CD4-positive, CD25-positive, alpha-beta regulatory T cell (primary cell): ENCODE measurements at regions not wholly inside any gene's neighbourhood (a gene's known extent, or its start where the extent isn't known, plus 50 kb on each side); places are given as distances from the start of the nearest gene placed in this dataset.
"Not testable (repeated sequence)": the region's sequence is repeated elsewhere in the genome, so short reads cannot be mapped to it uniquely, and the experiment has no call there.

Experiments used
- ATAC-seq, 2 donors: fragments of 150-1000 bp; cut with Tn5 transposase; one replicate each; pipeline ENCODE4 v1.10.0; 2021; ENCODE audit warnings: low read depth in 2 of 2, moderate number of reproducible peaks in 2 of 2, moderate library complexity in 1 of 2
- DNase-seq, 3 donors: peaks; one replicate each; pipeline versions ENCODE4 v3.0.0 to v3.0.0-alpha.2; 2012 to 2022; ENCODE audit warnings: mixed read lengths in 1 of 3
- H3K27ac ChIP-seq: one replicate; pipeline ENCODE4 v1.7.0; 2013; ENCODE audit warnings: mild to moderate bottlenecking, low read length; ENCODE audit not compliant: insufficient read depth, poor library complexity, severe bottlenecking
- H3K27me3 ChIP-seq: one replicate; pipeline ENCODE4 v1.7.0; 2013; ENCODE audit warnings: low read length; ENCODE audit not compliant: control insufficient read depth, insufficient read depth
- H3K36me3 ChIP-seq: one replicate; pipeline ENCODE4 v1.7.0; 2013; ENCODE audit warnings: mild to moderate bottlenecking, low read length, moderate library complexity; ENCODE audit not compliant: control insufficient read depth, insufficient read depth
- H3K4me1 ChIP-seq: 2 replicates; pipeline ENCODE4 v1.7.0; 2013; ENCODE audit warnings: mild to moderate bottlenecking, low read length; ENCODE audit not compliant: insufficient read depth, control insufficient read depth, poor library complexity, severe bottlenecking
- H3K4me3 ChIP-seq: one replicate; pipeline ENCODE4 v1.7.0; 2013; ENCODE audit warnings: low read depth, mild to moderate bottlenecking, low read length, moderate library complexity
- H3K9me3 ChIP-seq, 2 experiments: 1 replicate in 1 of 2; 2 replicates in 1 of 2; pipeline ENCODE4 v1.7.0; 2013; ENCODE audit warnings: low read length in 2 of 2, mild to moderate bottlenecking in 1 of 2, moderate library complexity in 1 of 2; ENCODE audit not compliant: control insufficient read depth in 2 of 2
- H3K27ac Mint-ChIP-seq, 3 donors: one replicate each; pipeline ENCODE4 v1.8.0; 2020 to 2022; ENCODE audit warnings: mild to moderate bottlenecking in 3 of 3, mixed read lengths in 3 of 3, moderate library complexity in 2 of 3
- H3K27me3 Mint-ChIP-seq: one replicate; pipeline ENCODE4 v1.8.0; 2022; ENCODE audit warnings: mild to moderate bottlenecking, mixed read lengths
- H3K36me3 Mint-ChIP-seq: one replicate; pipeline ENCODE4 v1.8.0; 2020; ENCODE audit warnings: mixed read lengths
- H3K4me1 Mint-ChIP-seq, 4 donors: one replicate each; pipeline ENCODE4 v1.8.0; 2020 to 2022; ENCODE audit warnings: mixed read lengths in 4 of 4, mild to moderate bottlenecking in 1 of 4
- H3K4me3 Mint-ChIP-seq, 4 donors: one replicate each; pipeline ENCODE4 v1.8.0; 2020 to 2022; ENCODE audit warnings: mild to moderate bottlenecking in 4 of 4, mixed read lengths in 4 of 4, moderate library complexity in 3 of 4
- H3K9me3 Mint-ChIP-seq, 7 donors: one replicate each; pipeline ENCODE4 v1.8.0; 2020 to 2022; ENCODE audit warnings: mixed read lengths in 7 of 7, mild to moderate bottlenecking in 3 of 7, moderate library complexity in 2 of 7

DNA sequence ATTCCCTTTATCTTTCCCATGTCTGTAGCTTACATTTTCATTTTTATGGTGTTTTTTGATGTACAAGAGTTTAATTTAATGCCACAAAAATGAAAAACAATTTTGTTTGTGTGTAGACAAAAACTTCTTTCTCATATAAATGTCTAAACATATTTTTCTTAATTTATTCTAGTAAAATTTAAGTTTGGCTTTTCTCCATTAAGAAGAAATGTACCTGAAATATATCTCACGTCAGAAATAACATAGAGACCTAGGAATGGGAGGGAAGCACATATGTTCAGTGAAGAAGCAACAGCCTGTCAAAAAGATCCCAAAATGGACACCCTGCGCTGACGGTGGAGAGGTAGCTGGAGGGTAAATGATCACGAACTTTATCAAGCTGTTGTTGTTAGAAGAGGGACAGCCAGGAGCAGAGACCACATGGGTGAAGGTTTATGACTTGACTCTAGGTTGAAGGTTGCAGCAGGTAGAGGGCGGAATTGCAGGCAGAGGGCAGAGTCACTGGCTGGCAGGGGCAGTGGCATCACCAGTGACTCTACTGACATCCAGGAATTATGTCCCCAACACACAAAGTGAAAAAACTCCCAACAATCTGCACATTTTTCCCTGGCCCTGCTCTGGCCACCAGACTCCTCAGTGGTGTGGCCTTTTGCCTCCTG is 225.9 kb upstream of the PRSS58 start:
- Histone ChIP-seq H3K4me1 (peaks cover 27% of the 10 kb centered on the region), H3K27me3 (no peaks in the 10 kb centered on the region), H3K4me3 (no peak overlapping the region), H3K9me3 (no peaks in the 10 kb centered on the region), H3K36me3 (no peaks in the 10 kb centered on the region), H3K27ac (peak overlapping the region; percentile 71)
- peaks cover 11 to 60% (median 33%) of the 10 kb centered on the region in 4 donors for H3K4me1 Mint-ChIP-seq
- no peaks in the 10 kb centered on the region for H3K9me3 Mint-ChIP-seq
- DNase-seq (no peak), ATAC-seq (no peak)
- peak overlapping the region in 2 of 4 donors; percentile 60 to 78 for H3K4me3 Mint-ChIP-seq
- H3K36me3 Mint-ChIP-seq, result peaks cover 9% of the 10 kb centered on the region
- H3K27ac Mint-ChIP-seq, result peak overlapping the region; percentile 27 to 98 (median 92)
- peaks cover 4% of the 10 kb centered on the region for H3K27me3 Mint-ChIP-seq

- Histone ChIP-seq H3K27ac (peak overlapping the region; percentile 71), H3K27me3 (no peaks in the 10 kb centered on the region), H3K4me1 (peaks cover 33% of the 10 kb centered on the region), H3K9me3 (no peaks in the 10 kb centered on the region), H3K36me3 (no peaks in the 10 kb centered on the region), H3K4me3 (peak overlapping the region; percentile 57)
- Mint-ChIP-seq H3K4me1 (peaks cover 17 to 62% (median 40%) of the 10 kb centered on the region in 4 donors), H3K4me3 (peak overlapping the region; percentile 17 to 78 (median 61)), H3K9me3 (no peaks in the 10 kb centered on the region), H3K27ac (peak overlapping the region; percentile 98 to 99 (median 98)), H3K36me3 (peaks cover 3% of the 10 kb centered on the region), H3K27me3 (peaks cover 9% of the 10 kb centered on the region)
- ATAC-seq (peak; percentile 78 to 79), DNase-seq (peak; percentile 33 to 78 (median 54))
These were observed 225.2 kb upstream of the PRSS58 start for GRCh38 chr7:142482891-142483658.

DNA sequence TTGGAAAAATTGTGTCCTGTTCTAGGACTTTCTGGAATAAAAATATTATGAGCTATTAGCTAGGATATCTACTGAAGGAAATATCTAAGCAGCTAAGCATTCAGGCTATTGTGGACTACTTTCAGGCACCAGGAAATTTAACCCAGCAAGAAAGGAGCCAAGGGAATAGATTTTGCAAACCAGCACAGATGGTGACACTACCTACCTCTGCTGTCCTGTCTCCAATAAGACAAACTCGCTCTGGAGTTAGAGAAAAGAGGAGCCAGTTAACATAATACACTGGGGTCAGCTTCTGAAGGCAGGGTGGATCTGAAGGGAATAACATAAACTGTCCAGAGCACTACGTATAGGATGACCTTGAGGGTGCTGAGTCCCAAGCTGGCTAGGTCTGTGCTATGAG is 223.7 kb upstream of the PRSS58 start:
- Mint-ChIP-seq H3K36me3 (peaks cover 3% of the 10 kb centered on the region), H3K27me3 (peaks cover 9% of the 10 kb centered on the region), H3K4me3 (peak overlapping the region in 1 of 4 donors; percentile 40), H3K9me3 (no peaks in the 10 kb centered on the region), H3K4me1 (peaks cover 25 to 78% (median 52%) of the 10 kb centered on the region in 4 donors), H3K27ac (peak overlapping the region; percentile 98 to 99 (median 98))
- ATAC-seq (no peak), DNase-seq (no peak)
- Histone ChIP-seq H3K9me3 (no peaks in the 10 kb centered on the region), H3K27me3 (no peaks in the 10 kb centered on the region), H3K4me1 (peaks cover 47% of the 10 kb centered on the region), H3K4me3 (no peak overlapping the region), H3K36me3 (no peaks in the 10 kb centered on the region), H3K27ac (peak overlapping the region; percentile 71)

- Histone ChIP-seq H3K27me3 (no peaks in the 10 kb centered on the region), H3K9me3 (no peaks in the 10 kb centered on the region), H3K4me1 (peaks cover 45% of the 10 kb centered on the region), H3K36me3 (no peaks in the 10 kb centered on the region), H3K4me3 (no peak overlapping the region), H3K27ac (no peak overlapping the region)
- Mint-ChIP-seq H3K36me3 (no peaks in the 10 kb centered on the region), H3K27me3 (peaks cover 9% of the 10 kb centered on the region), H3K4me1 (peaks cover 25 to 83% (median 47%) of the 10 kb centered on the region in 4 donors), H3K27ac (peak overlapping the region; percentile 48 to 90 (median 72)), H3K9me3 (no peaks in the 10 kb centered on the region), H3K4me3 (peak overlapping the region; percentile 15 to 41 (median 31))
- ATAC-seq (peak; percentile 33 to 41), DNase-seq (peak; percentile 11 to 55 (median 35))
These were observed 220.8 kb upstream of the PRSS58 start for GRCh38 chr7:142478479-142479220.

GRCh38 chr7:142477801-142478200 is 219.9 kb upstream of the PRSS58 start:
- H3K27ac ChIP-seq, result peak overlapping the region; percentile 41
- DNase-seq, H3K27me3 Mint-ChIP-seq, H3K4me3 ChIP-seq, H3K36me3 ChIP-seq, ATAC-seq, H3K9me3 ChIP-seq, H3K27me3 ChIP-seq, H3K36me3 Mint-ChIP-seq, H3K9me3 Mint-ChIP-seq: not testable (repeated sequence)
- peak overlapping the region in 3 of 4 donors; percentile 49 to 77 (median 61) for H3K4me3 Mint-ChIP-seq
- H3K4me1 ChIP-seq, result peaks cover 37% of the 10 kb centered on the region
- peak overlapping the region in 2 of 3 donors; percentile 63 to 90 for H3K27ac Mint-ChIP-seq
- peaks cover 18 to 81% (median 42%) of the 10 kb centered on the region in 4 donors for H3K4me1 Mint-ChIP-seq

DNA sequence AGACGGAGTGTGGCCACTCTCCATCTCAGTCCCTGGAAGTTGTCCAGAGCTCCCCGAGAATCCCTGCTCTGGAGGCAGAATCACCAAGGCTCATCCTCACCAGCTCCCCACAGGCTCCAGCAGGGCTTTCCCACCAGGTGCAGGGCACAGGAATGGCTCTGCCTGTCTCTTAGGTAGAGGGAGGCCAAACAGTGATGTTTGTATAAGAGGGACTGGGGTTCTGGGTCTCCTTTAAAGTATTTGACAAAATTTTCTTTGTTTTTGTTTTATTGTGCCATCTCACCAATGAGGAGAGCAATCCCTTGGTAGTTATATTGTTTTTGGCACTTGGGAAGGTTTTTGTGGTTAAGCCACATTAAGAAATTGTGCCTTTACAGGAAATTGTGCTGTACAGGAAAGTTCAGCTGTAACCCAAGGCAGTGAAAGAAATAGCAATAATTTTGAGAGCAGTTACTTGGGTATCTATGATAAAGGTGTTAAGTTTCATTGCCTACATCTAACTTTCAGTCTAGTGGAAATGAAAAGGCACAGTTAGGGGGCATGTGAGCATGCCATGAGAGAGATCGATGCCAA is 219.3 kb upstream of the PRSS58 start:
- Histone ChIP-seq H3K4me1 (peaks cover 31% of the 10 kb centered on the region), H3K36me3 (no peaks in the 10 kb centered on the region), H3K27me3 (no peaks in the 10 kb centered on the region), H3K27ac (no peak overlapping the region), H3K4me3 (peak overlapping the region; percentile 44), H3K9me3 (no peaks in the 10 kb centered on the region)
- H3K4me3 Mint-ChIP-seq, result peak overlapping the region; percentile 49 to 77 (median 66)
- peaks cover 15 to 75% (median 38%) of the 10 kb centered on the region in 4 donors for H3K4me1 Mint-ChIP-seq
- H3K9me3 Mint-ChIP-seq, result no peaks in the 10 kb centered on the region
- peaks cover 9% of the 10 kb centered on the region for H3K27me3 Mint-ChIP-seq
- no peaks in the 10 kb centered on the region for H3K36me3 Mint-ChIP-seq
- DNase-seq, result no peak
- peak overlapping the region; percentile 53 to 90 (median 63) for H3K27ac Mint-ChIP-seq
- ATAC-seq, result no peak

GRCh38 chr7:142476077-142476476 is 218.2 kb upstream of the PRSS58 start:
- no peak overlapping the region for H3K27ac ChIP-seq
- H3K4me1 ChIP-seq, result peaks cover 22% of the 10 kb centered on the region
- peaks cover 20 to 68% (median 31%) of the 10 kb centered on the region in 4 donors for H3K4me1 Mint-ChIP-seq

More at GRCh38 chr7:142476077-142476476, 218.2 kb upstream of the PRSS58 start:
- ATAC-seq, result no peak
- H3K9me3 ChIP-seq, result no peaks in the 10 kb centered on the region
- no peaks in the 10 kb centered on the region for H3K9me3 Mint-ChIP-seq
- H3K4me3 Mint-ChIP-seq, result no peak overlapping the region
- H3K27ac Mint-ChIP-seq, result peak overlapping the region; percentile 57 to 91 (median 90)
- H3K36me3 ChIP-seq, result no peaks in the 10 kb centered on the region
- H3K27me3 Mint-ChIP-seq, result peaks cover 9% of the 10 kb centered on the region
- H3K36me3 Mint-ChIP-seq, result no peaks in the 10 kb centered on the region
- no peaks in the 10 kb centered on the region for H3K27me3 ChIP-seq
- H3K4me3 ChIP-seq, result no peak overlapping the region
- no peak for DNase-seq
